ENCODE measurements at regions not wholly inside any gene's neighbourhood (a gene's known extent, or its start where the extent isn't known, plus 50 kb on each side); places are given as distances from the start of the nearest gene placed in this dataset.

- Histone ChIP-seq H3K9ac (ENCODE audit: low read depth, low read length, poor library complexity, severe bottlenecking) (no peak overlapping the region), H3F3A (ENCODE audit: low read depth) (no peaks in the 10 kb centered on the region), H4K20me1 (ENCODE audit: insufficient read depth, low read length, poor library complexity, severe bottlenecking) (no peaks in the 10 kb centered on the region), H3K36me3 (ENCODE audit: insufficient read depth, low read length) (no peaks in the 10 kb centered on the region), H3K4me1 (ENCODE audit: insufficient read depth, low read length, poor library complexity, severe bottlenecking) (no peaks in the 10 kb centered on the region), H3K79me2 (ENCODE audit: insufficient read depth, low read length) (no peaks in the 10 kb centered on the region), H3K27me3 (ENCODE audit: insufficient read depth, low read length, poor library complexity, severe bottlenecking) (peaks cover 7% of the 10 kb centered on the region), H3K4me2 (ENCODE audit: low read depth, low read length, poor library complexity, severe bottlenecking) (no peak overlapping the region), H3K9me3 (ENCODE audit: insufficient read depth, low read depth, low read length) (no peaks in the 10 kb centered on the region), H3K9me2 (replicated peaks; ENCODE audit: low read depth, low read length) (no peaks in the 10 kb centered on the region), H2AFZ (ENCODE audit: low read length) (no peak overlapping the region), H3K4me3 (ENCODE audit: low read length, poor library complexity, severe bottlenecking) (no peak overlapping the region)
- TF ChIP-seq EZH2phosphoT487 (IDR thresholded peaks at IDR 0.05; ENCODE audit: borderline replicate concordance) (no peak), CTCF (conservative IDR thresholded peaks at IDR 0.05; ENCODE audit: low read length) (no peak)
Measured at GRCh38 chr15:95580121-95580520, 750.4 kb upstream of the NR2F2 start.

GRCh38 chr15:95581595-95581994 is 748.9 kb upstream of the NR2F2 start:
- no peaks in the 10 kb centered on the region for H3K9me3 ChIP-seq (ENCODE audit: insufficient read depth, low read depth, low read length)
- H3K79me2 ChIP-seq (ENCODE audit: insufficient read depth, low read length) = no peaks in the 10 kb centered on the region
- H3K4me3 ChIP-seq (ENCODE audit: low read length, poor library complexity, severe bottlenecking) = no peak overlapping the region
- H3K36me3 ChIP-seq (ENCODE audit: insufficient read depth, low read length) = no peaks in the 10 kb centered on the region
- no peaks in the 10 kb centered on the region for H4K20me1 ChIP-seq (ENCODE audit: insufficient read depth, low read length, poor library complexity, severe bottlenecking)
- H3K4me1 ChIP-seq (ENCODE audit: insufficient read depth, low read length, poor library complexity, severe bottlenecking) = no peaks in the 10 kb centered on the region
- no peak overlapping the region for H2AFZ ChIP-seq (ENCODE audit: low read length)
- no peak for TF ChIP-seq CTCF (conservative IDR thresholded peaks at IDR 0.05; ENCODE audit: low read length)
- no peak for TF ChIP-seq EZH2phosphoT487 (IDR thresholded peaks at IDR 0.05; ENCODE audit: borderline replicate concordance)
- no peak overlapping the region for H3K4me2 ChIP-seq (ENCODE audit: low read depth, low read length, poor library complexity, severe bottlenecking)
- no peak overlapping the region for H3K9ac ChIP-seq (ENCODE audit: low read depth, low read length, poor library complexity, severe bottlenecking)
- H3K9me2 ChIP-seq (replicated peaks; ENCODE audit: low read depth, low read length) = no peaks in the 10 kb centered on the region
- no peaks in the 10 kb centered on the region for H3F3A ChIP-seq (ENCODE audit: low read depth)
- peaks cover 7% of the 10 kb centered on the region for H3K27me3 ChIP-seq (ENCODE audit: insufficient read depth, low read length, poor library complexity, severe bottlenecking)

- H2AFZ ChIP-seq (ENCODE audit: low read length) = no peak overlapping the region
- no peaks in the 10 kb centered on the region for H3K9me3 ChIP-seq (ENCODE audit: insufficient read depth, low read depth, low read length)
- H3K27me3 ChIP-seq (ENCODE audit: insufficient read depth, low read length, poor library complexity, severe bottlenecking) = peaks cover 7% of the 10 kb centered on the region
- no peak overlapping the region for H3K4me2 ChIP-seq (ENCODE audit: low read depth, low read length, poor library complexity, severe bottlenecking)
- no peaks in the 10 kb centered on the region for H3K4me1 ChIP-seq (ENCODE audit: insufficient read depth, low read length, poor library complexity, severe bottlenecking)
- H3K9ac ChIP-seq (ENCODE audit: low read depth, low read length, poor library complexity, severe bottlenecking) = no peak overlapping the region
- no peaks in the 10 kb centered on the region for H3K36me3 ChIP-seq (ENCODE audit: insufficient read depth, low read length)
- no peaks in the 10 kb centered on the region for H4K20me1 ChIP-seq (ENCODE audit: insufficient read depth, low read length, poor library complexity, severe bottlenecking)
- no peaks in the 10 kb centered on the region for H3K79me2 ChIP-seq (ENCODE audit: insufficient read depth, low read length)
- no peak for TF ChIP-seq EZH2phosphoT487 (IDR thresholded peaks at IDR 0.05; ENCODE audit: borderline replicate concordance)
- TF ChIP-seq CTCF (conservative IDR thresholded peaks at IDR 0.05; ENCODE audit: low read length) = no peak
- no peaks in the 10 kb centered on the region for H3F3A ChIP-seq (ENCODE audit: low read depth)
- H3K4me3 ChIP-seq (ENCODE audit: low read length, poor library complexity, severe bottlenecking) = no peak overlapping the region
- H3K9me2 ChIP-seq (replicated peaks; ENCODE audit: low read depth, low read length) = no peaks in the 10 kb centered on the region
Measured at GRCh38 chr15:95584088-95584487, 746.4 kb upstream of the NR2F2 start.
